ENCODE measurements at regions not wholly inside any gene's neighbourhood (a gene's known extent, or its start where the extent isn't known, plus 50 kb on each side); places are given as distances from the start of the nearest gene placed in this dataset.

- Histone ChIP-seq H3K4me1 (no peaks in the 10 kb centered on the region), H3K4me3 (ENCODE audit: low read depth, low read length) (no peak overlapping the region), H3K36me3 (ENCODE audit: control insufficient read depth, insufficient read depth, low read length) (no peaks in the 10 kb centered on the region), H3K79me2 (no peaks in the 10 kb centered on the region), H3K9me3 (ENCODE audit: control insufficient read depth, low read length) (no peaks in the 10 kb centered on the region), H3K4me2 (ENCODE audit: low read length) (no peak overlapping the region), H2AFZ (no peak overlapping the region), H3K9ac (no peak overlapping the region), H3K27ac (no peak overlapping the region), H3K27me3 (ENCODE audit: control insufficient read depth, insufficient read depth, low read length) (no peaks in the 10 kb centered on the region)
- no peak for TF ChIP-seq CTCF (IDR thresholded peaks at IDR 0.05)
Observed at GRCh38 chr2:52383541-52383940, 1351.6 kb upstream of the NRXN1 start.

GRCh38 chr2:52369178-52369577 is 1337.2 kb upstream of the NRXN1 start:
- no peaks in the 10 kb centered on the region for H3K9me3 ChIP-seq (ENCODE audit: control insufficient read depth, low read length)
- H3K79me2 ChIP-seq = no peaks in the 10 kb centered on the region
- no peak overlapping the region for H3K4me3 ChIP-seq (ENCODE audit: low read depth, low read length)
- H3K4me2 ChIP-seq (ENCODE audit: low read length) = no peak overlapping the region
- H3K27ac ChIP-seq = no peak overlapping the region
- TF ChIP-seq CTCF (IDR thresholded peaks at IDR 0.05) = no peak
- no peaks in the 10 kb centered on the region for H3K27me3 ChIP-seq (ENCODE audit: control insufficient read depth, insufficient read depth, low read length)
- no peak overlapping the region for H2AFZ ChIP-seq
- no peaks in the 10 kb centered on the region for H3K4me1 ChIP-seq
- H3K36me3 ChIP-seq (ENCODE audit: control insufficient read depth, insufficient read depth, low read length) = no peaks in the 10 kb centered on the region
- H3K9ac ChIP-seq = no peak overlapping the region

GRCh38 chr2:52368141-52368540 is 1336.2 kb upstream of the NRXN1 start:
- Histone ChIP-seq H2AFZ (no peak overlapping the region), H3K27me3 (ENCODE audit: control insufficient read depth, insufficient read depth, low read length) (no peaks in the 10 kb centered on the region), H3K9ac (no peak overlapping the region), H3K36me3 (ENCODE audit: control insufficient read depth, insufficient read depth, low read length) (no peaks in the 10 kb centered on the region), H3K9me3 (ENCODE audit: control insufficient read depth, low read length) (no peaks in the 10 kb centered on the region), H3K27ac (no peak overlapping the region), H3K79me2 (no peaks in the 10 kb centered on the region), H3K4me3 (ENCODE audit: low read depth, low read length) (no peak overlapping the region), H3K4me1 (no peaks in the 10 kb centered on the region), H3K4me2 (ENCODE audit: low read length) (no peak overlapping the region)
- TF ChIP-seq CTCF (IDR thresholded peaks at IDR 0.05) = no peak

GRCh38 chr2:52365946-52366345 is 1334.0 kb upstream of the NRXN1 start:
- no peaks in the 10 kb centered on the region for H3K9me3 ChIP-seq (ENCODE audit: control insufficient read depth, low read length)
- no peak overlapping the region for H2AFZ ChIP-seq
- no peak overlapping the region for H3K27ac ChIP-seq
- no peak overlapping the region for H3K4me2 ChIP-seq (ENCODE audit: low read length)
- H3K79me2 ChIP-seq = no peaks in the 10 kb centered on the region
- H3K4me3 ChIP-seq (ENCODE audit: low read depth, low read length) = no peak overlapping the region
- H3K9ac ChIP-seq = no peak overlapping the region
- no peak for TF ChIP-seq CTCF (IDR thresholded peaks at IDR 0.05)
- no peaks in the 10 kb centered on the region for H3K27me3 ChIP-seq (ENCODE audit: control insufficient read depth, insufficient read depth, low read length)
- no peaks in the 10 kb centered on the region for H3K4me1 ChIP-seq
- no peaks in the 10 kb centered on the region for H3K36me3 ChIP-seq (ENCODE audit: control insufficient read depth, insufficient read depth, low read length)

- no peak overlapping the region for H3K4me3 ChIP-seq (ENCODE audit: low read depth, low read length)
- H3K27me3 ChIP-seq (ENCODE audit: control insufficient read depth, insufficient read depth, low read length) = no peaks in the 10 kb centered on the region
- H3K36me3 ChIP-seq (ENCODE audit: control insufficient read depth, insufficient read depth, low read length) = no peaks in the 10 kb centered on the region
- no peak overlapping the region for H3K9ac ChIP-seq
- H2AFZ ChIP-seq = no peak overlapping the region
- H3K27ac ChIP-seq = no peak overlapping the region
- H3K4me2 ChIP-seq (ENCODE audit: low read length) = no peak overlapping the region
- no peaks in the 10 kb centered on the region for H3K4me1 ChIP-seq
- no peaks in the 10 kb centered on the region for H3K79me2 ChIP-seq
- TF ChIP-seq CTCF (IDR thresholded peaks at IDR 0.05) = no peak
- no peaks in the 10 kb centered on the region for H3K9me3 ChIP-seq (ENCODE audit: control insufficient read depth, low read length)
Observed at GRCh38 chr2:52356556-52356955, 1324.6 kb upstream of the NRXN1 start.

All from parathyroid adenoma (tissue), 2 donors.